ENCODE measurements at regions not wholly inside any gene's neighbourhood (a gene's known extent, or its start where the extent isn't known, plus 50 kb on each side); places are given as distances from the start of the nearest gene placed in this dataset.

DNA sequence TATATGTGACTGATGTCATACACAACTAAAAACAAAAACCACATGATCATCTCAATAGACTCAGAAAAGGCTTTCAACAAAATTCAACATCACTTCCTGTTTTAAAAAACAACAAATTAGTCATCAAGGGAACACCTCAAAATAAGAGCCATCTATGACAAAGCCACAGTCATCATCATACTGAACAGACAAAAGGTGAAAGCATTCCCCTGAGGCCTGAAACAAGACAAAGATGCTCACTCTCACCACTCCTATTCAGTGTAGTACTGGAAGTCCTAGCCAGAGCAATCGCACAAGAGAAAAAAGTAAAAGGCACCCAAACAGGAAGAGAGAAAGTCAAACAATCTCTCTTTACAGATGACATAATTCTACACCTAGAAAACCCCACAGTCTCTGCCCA, 893.5 kb upstream of the EDIL3 start (continued):
- TF ChIP-seq TARDBP (IDR thresholded peaks at IDR 0.05; ENCODE audit: borderline replicate concordance), result no peak
- TF ChIP-seq, protein P1, sequence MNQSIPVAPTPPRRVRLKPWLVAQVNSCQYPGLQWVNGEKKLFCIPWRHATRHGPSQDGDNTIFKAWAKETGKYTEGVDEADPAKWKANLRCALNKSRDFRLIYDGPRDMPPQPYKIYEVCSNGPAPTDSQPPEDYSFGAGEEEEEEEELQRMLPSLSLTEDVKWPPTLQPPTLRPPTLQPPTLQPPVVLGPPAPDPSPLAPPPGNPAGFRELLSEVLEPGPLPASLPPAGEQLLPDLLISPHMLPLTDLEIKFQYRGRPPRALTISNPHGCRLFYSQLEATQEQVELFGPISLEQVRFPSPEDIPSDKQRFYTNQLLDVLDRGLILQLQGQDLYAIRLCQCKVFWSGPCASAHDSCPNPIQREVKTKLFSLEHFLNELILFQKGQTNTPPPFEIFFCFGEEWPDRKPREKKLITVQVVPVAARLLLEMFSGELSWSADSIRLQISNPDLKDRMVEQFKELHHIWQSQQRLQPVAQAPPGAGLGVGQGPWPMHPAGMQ (IDR thresholded peaks at IDR 0.05; ENCODE audit: borderline replicate concordance), result no peak
- TF ChIP-seq IKZF2 (IDR thresholded peaks at IDR 0.05), result 0 out of 4 replicates have a peak, but pooled peaks of 1 of the 2 experiments have one; percentile 53
- TF ChIP-seq CEBPB (IDR thresholded peaks at IDR 0.05; ENCODE audit: borderline replicate concordance in 1 of 2, low read depth in 2 of 2, low read length in 2 of 2), result no peak
- peak; percentile 31; the same call in 1 of the 2 replicates for TF ChIP-seq CREB1 (IDR thresholded peaks at IDR 0.05; ENCODE audit: low read depth)
- no peak for TF ChIP-seq MYB (IDR thresholded peaks at IDR 0.05; ENCODE audit: borderline replicate concordance, low read depth, low read length)
- TF ChIP-seq, protein P2, sequence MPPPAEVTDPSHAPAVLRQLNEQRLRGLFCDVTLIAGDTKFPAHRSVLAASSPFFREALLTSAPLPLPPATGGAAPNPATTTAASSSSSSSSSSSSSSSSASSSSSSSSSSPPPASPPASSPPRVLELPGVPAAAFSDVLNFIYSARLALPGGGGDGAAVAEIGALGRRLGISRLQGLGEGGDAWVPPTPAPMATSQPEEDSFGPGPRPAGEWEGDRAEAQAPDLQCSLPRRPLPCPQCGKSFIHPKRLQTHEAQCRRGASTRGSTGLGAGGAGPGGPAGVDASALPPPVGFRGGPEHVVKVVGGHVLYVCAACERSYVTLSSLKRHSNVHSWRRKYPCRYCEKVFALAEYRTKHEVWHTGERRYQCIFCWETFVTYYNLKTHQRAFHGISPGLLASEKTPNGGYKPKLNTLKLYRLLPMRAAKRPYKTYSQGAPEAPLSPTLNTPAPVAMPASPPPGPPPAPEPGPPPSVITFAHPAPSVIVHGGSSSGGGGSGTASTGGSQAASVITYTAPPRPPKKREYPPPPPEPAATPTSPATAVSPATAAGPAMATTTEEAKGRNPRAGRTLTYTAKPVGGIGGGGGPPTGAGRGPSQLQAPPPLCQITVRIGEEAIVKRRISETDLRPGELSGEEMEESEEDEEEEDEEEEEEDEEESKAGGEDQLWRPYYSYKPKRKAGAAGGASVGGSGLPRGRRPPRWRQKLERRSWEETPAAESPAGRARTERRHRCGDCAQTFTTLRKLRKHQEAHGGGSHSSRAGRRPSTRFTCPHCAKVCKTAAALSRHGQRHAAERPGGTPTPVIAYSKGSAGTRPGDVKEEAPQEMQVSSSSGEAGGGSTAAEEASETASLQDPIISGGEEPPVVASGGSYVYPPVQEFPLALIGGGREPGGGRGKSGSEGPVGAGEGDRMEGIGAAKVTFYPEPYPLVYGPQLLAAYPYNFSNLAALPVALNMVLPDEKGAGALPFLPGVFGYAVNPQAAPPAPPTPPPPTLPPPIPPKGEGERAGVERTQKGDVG (CRISPR knock-in tag; IDR thresholded peaks at IDR 0.05), result no peak
- TF ChIP-seq PAX5 (IDR thresholded peaks at IDR 0.05; ENCODE audit: borderline replicate concordance, low read depth, low read length), result no peak
- no peak for TF ChIP-seq ZNF217 (IDR thresholded peaks at IDR 0.05)
- TF ChIP-seq RCOR1 (conservative IDR thresholded peaks at IDR 0.05; ENCODE audit: low read depth, low read length), result no peak
- peak; percentile 14; the same call in 1 of the 2 replicates for TF ChIP-seq CREM (IDR thresholded peaks at IDR 0.05; ENCODE audit: low read depth)
- TF ChIP-seq ESRRA (IDR thresholded peaks at IDR 0.05; ENCODE audit: low read length), result no peak
- TF ChIP-seq, protein P3, sequence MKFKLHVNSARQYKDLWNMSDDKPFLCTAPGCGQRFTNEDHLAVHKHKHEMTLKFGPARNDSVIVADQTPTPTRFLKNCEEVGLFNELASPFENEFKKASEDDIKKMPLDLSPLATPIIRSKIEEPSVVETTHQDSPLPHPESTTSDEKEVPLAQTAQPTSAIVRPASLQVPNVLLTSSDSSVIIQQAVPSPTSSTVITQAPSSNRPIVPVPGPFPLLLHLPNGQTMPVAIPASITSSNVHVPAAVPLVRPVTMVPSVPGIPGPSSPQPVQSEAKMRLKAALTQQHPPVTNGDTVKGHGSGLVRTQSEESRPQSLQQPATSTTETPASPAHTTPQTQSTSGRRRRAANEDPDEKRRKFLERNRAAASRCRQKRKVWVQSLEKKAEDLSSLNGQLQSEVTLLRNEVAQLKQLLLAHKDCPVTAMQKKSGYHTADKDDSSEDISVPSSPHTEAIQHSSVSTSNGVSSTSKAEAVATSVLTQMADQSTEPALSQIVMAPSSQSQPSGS (IDR thresholded peaks at IDR 0.05; ENCODE audit: low read length), result 0 out of 2 replicates have a peak, but pooled peaks have one; percentile 36
- TF ChIP-seq, protein P4, sequence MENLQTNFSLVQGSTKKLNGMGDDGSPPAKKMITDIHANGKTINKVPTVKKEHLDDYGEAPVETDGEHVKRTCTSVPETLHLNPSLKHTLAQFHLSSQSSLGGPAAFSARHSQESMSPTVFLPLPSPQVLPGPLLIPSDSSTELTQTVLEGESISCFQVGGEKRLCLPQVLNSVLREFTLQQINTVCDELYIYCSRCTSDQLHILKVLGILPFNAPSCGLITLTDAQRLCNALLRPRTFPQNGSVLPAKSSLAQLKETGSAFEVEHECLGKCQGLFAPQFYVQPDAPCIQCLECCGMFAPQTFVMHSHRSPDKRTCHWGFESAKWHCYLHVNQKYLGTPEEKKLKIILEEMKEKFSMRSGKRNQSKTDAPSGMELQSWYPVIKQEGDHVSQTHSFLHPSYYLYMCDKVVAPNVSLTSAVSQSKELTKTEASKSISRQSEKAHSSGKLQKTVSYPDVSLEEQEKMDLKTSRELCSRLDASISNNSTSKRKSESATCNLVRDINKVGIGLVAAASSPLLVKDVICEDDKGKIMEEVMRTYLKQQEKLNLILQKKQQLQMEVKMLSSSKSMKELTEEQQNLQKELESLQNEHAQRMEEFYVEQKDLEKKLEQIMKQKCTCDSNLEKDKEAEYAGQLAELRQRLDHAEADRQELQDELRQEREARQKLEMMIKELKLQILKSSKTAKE (IDR thresholded peaks at IDR 0.05; ENCODE audit: low read depth, poor library complexity, severe bottlenecking), result peak; percentile 66
- TF ChIP-seq SIN3A (IDR thresholded peaks at IDR 0.05; ENCODE audit: low read depth, low read length), result no peak
- TF ChIP-seq NBN (IDR thresholded peaks at IDR 0.05), result 0 out of 2 replicates have a peak, but pooled peaks have one; percentile 43
- TF ChIP-seq RAD21 (IDR thresholded peaks at IDR 0.05; ENCODE audit: insufficient read depth, low read depth, low read length), result no peak
- TF ChIP-seq YBX1 (IDR thresholded peaks at IDR 0.05), result 0 out of 2 replicates have a peak, but pooled peaks have one; percentile 9
- TF ChIP-seq EP300 (IDR thresholded peaks at IDR 0.05; ENCODE audit: borderline replicate concordance in 1 of 2, control insufficient read depth in 1 of 2, low read depth in 2 of 2, low read length in 2 of 2), result peak; percentile 23 to 77; a peak in 1 of 4 replicates
- no peak; the same call in 1 of the 2 replicates for TF ChIP-seq DPF2 (IDR thresholded peaks at IDR 0.05)
- no peak for TF ChIP-seq HCFC1 (IDR thresholded peaks at IDR 0.05; ENCODE audit: low read length)
- no peak for TF ChIP-seq POLR2AphosphoS5 (IDR thresholded peaks at IDR 0.05; ENCODE audit: low read length)
